HCT116 (cell line): ENCODE measurements at regions not wholly inside any gene's neighbourhood (a gene's known extent, or its start where the extent isn't known, plus 50 kb on each side); places are given as distances from the start of the nearest gene placed in this dataset.

ENCODE experiments used
- ATAC-seq: fragments of 200-7000 bp; cut with Tn5 transposase; 2 replicates; pipeline ENCODE4 v1.9.1; 2020; ENCODE audit warnings: mild to moderate bottlenecking, moderate library complexity
- BruUV-seq: library from RNA; stranded (reverse); fragments of 400-500 nt; replicated peaks from 2 replicates; lab custom pipeline; 2021; lab: Mats Ljungman, UMichigan
- CTCF ChIA-PET: fragments of 300-600 bp; sonication (Branson Sonifier 250); formaldehyde crosslinking; loops from one replicate; lab custom pipeline; 2021; ENCODE audit warnings: antibody characterized with exemption; lab: Charles Lee
- POLR2A ChIA-PET: fragments of 300-600, 350-600 bp; sonication (Branson Sonifier 250); formaldehyde crosslinking; loops from one replicate; lab custom pipeline; 2021; ENCODE audit warnings: antibody characterized with exemption; lab: Charles Lee
- RAD21 ChIA-PET, 2 experiments: fragments of 300-600 bp; sonication (Branson Sonifier 250); formaldehyde crosslinking; loops; one replicate each; lab custom pipeline; 2023; ENCODE audit warnings: low total read pairs in 2 of 2; ENCODE audit not compliant: uncharacterized antibody in 2 of 2, unreplicated experiment in 2 of 2, low non-redundant PET in 1 of 2; lab: Charles Lee
- DNase-seq: peaks from one replicate; pipeline ENCODE4 v3.0.0-alpha.2; 2010; ENCODE audit warnings: low read depth, low spot score
- H2AFZ ChIP-seq: fragments of 200-600 bp; shearing (Covaris generic), sonication (generic); 2 replicates; pipeline ENCODE4 v1.6.1; 2017; ENCODE audit warnings: low read depth, mixed run types, mixed read lengths, antibody characterized with exemption, low read length; ENCODE audit not compliant: poor library complexity, severe bottlenecking
- H3K27ac ChIP-seq: 2 replicates; pipeline ENCODE4 v1.5.1; 2012; ENCODE audit warnings: low read depth, low read length
- H3K27me3 ChIP-seq: fragments of 200-600 bp; sonication (generic); 2 replicates; pipeline ENCODE4 v1.6.1; 2016; ENCODE audit warnings: mixed run types, low read length, mixed read lengths; ENCODE audit not compliant: insufficient read depth
- H3K36me3 ChIP-seq, 2 experiments: fragments of 200-500 bp in 1 of 2; fragments of 200-600 bp in 1 of 2; sonication (Bioruptor generic) in 1 of 2; sonication (generic) in 1 of 2; 2 replicates each; pipeline versions ENCODE4 v1.5.1 to v1.6.1; 2014 to 2016; ENCODE audit warnings: low read length in 2 of 2, inconsistent platforms in 1 of 2, mixed read lengths in 1 of 2, mixed run types in 1 of 2; ENCODE audit not compliant: insufficient read depth in 2 of 2, control insufficient read depth in 1 of 2
- H3K4me1 ChIP-seq, 2 experiments: fragments of 200-600 bp in 1 of 2; sonication (generic) in 1 of 2; 2 replicates each; pipeline versions ENCODE4 v1.5.1 to v1.6.1; 2012 to 2017; ENCODE audit warnings: low read length in 2 of 2, inconsistent platforms in 1 of 2, mild to moderate bottlenecking in 1 of 2, mixed read lengths in 1 of 2, mixed run types in 1 of 2, moderate library complexity in 1 of 2; ENCODE audit not compliant: insufficient read depth in 2 of 2, control insufficient read depth in 1 of 2
- H3K4me2 ChIP-seq: fragments of 200-600 bp; sonication (generic); 2 replicates; pipeline ENCODE4 v1.6.1; 2017; ENCODE audit warnings: mixed run types, low read length, mixed read lengths
- H3K4me3 ChIP-seq, 2 experiments: fragments of 200-600 bp in 1 of 2; sonication (generic) in 1 of 2; replicated peaks in 1 of 2; 2 replicates each; pipeline ENCODE4 v1.5.1; 2011 to 2016; ENCODE audit warnings: low read length in 2 of 2, control low read depth in 1 of 2, low read depth in 1 of 2, mild to moderate bottlenecking in 1 of 2, mixed read lengths in 1 of 2, mixed run types in 1 of 2
- H3K79me2 ChIP-seq: fragments of 200-600 bp; sonication (generic); 2 replicates; pipeline ENCODE4 v1.6.1; 2017; ENCODE audit warnings: mild to moderate bottlenecking, mixed run types, low read length, moderate library complexity, mixed read lengths; ENCODE audit not compliant: insufficient read depth
- H3K9ac ChIP-seq: fragments of 200-600 bp; sonication (generic); 2 replicates; pipeline ENCODE4 v1.6.1; 2016; ENCODE audit warnings: low read length, mixed read lengths
- H3K9me2 ChIP-seq: fragments of 200-600 bp; sonication (generic), shearing (Covaris generic); 2 replicates; pipeline ENCODE4 v1.6.1; 2017; ENCODE audit warnings: mixed run types, mild to moderate bottlenecking, moderate library complexity; ENCODE audit not compliant: insufficient read depth
- H3K9me3 ChIP-seq, 2 experiments: fragments of 200-500 bp in 1 of 2; fragments of 200-600 bp in 1 of 2; sonication (Bioruptor generic) in 1 of 2; sonication (generic) in 1 of 2; 2 replicates each; pipeline ENCODE4 v1.6.1; 2014 to 2017; ENCODE audit warnings: low read length in 2 of 2, mixed read lengths in 2 of 2, inconsistent platforms in 1 of 2, low read depth in 1 of 2, mild to moderate bottlenecking in 1 of 2, mixed run types in 1 of 2, moderate library complexity in 1 of 2; ENCODE audit not compliant: control insufficient read depth in 1 of 2, insufficient read depth in 1 of 2
- H4K20me1 ChIP-seq: fragments of 200-600 bp; sonication (generic), shearing (Covaris generic); 2 replicates; pipeline ENCODE4 v1.6.1; 2017; ENCODE audit warnings: mixed run types, mild to moderate bottlenecking, moderate library complexity; ENCODE audit not compliant: insufficient read depth
- CBX3 ChIP-seq: IDR thresholded peaks from 2 replicates; pipeline ENCODE4 v1.6.1; 2012; ENCODE audit warnings: low read depth
- EZH2phosphoT487 ChIP-seq: fragments of 200-600 bp; IDR thresholded peaks from 2 replicates; pipeline ENCODE4 v1.6.1; 2018; ENCODE audit warnings: antibody characterized with exemption, borderline replicate concordance
- FOSL1 ChIP-seq: IDR thresholded peaks from 2 replicates; pipeline ENCODE4 v1.6.1; 2012; ENCODE audit warnings: low read depth
- JUND ChIP-seq: IDR thresholded peaks from 2 replicates; pipeline ENCODE4 v1.6.1; 2012
- MAX ChIP-seq: IDR thresholded peaks from 2 replicates; pipeline ENCODE4 v1.6.1; 2012
- POLR2A ChIP-seq: IDR thresholded peaks from 2 replicates; pipeline ENCODE4 v1.7.0; 2011; ENCODE audit warnings: borderline replicate concordance; ENCODE audit not compliant: insufficient read depth, insufficient read length; ENCODE audit errors: extremely low read depth
- POLR2AphosphoS5 ChIP-seq: IDR thresholded peaks from 2 replicates; pipeline ENCODE4 v1.6.1; 2011; ENCODE audit warnings: mild to moderate bottlenecking, low read depth, low read length, moderate library complexity
- RAD21 ChIP-seq: IDR thresholded peaks from 2 replicates; pipeline ENCODE4 v1.6.1; 2012; ENCODE audit warnings: low read depth, mild to moderate bottlenecking
- SIN3A ChIP-seq: IDR thresholded peaks from 2 replicates; pipeline ENCODE4 v1.6.1; 2012; ENCODE audit warnings: low read depth
- SP1 ChIP-seq: IDR thresholded peaks from 2 replicates; pipeline ENCODE4 v1.6.1; 2012; ENCODE audit warnings: low read depth
- SRF ChIP-seq: IDR thresholded peaks from 2 replicates; pipeline ENCODE4 v1.6.1; 2012; ENCODE audit warnings: low read depth
- TCF7L2 ChIP-seq: IDR thresholded peaks from 2 replicates; pipeline ENCODE4 v1.7.0; 2011; ENCODE audit warnings: borderline replicate concordance, inconsistent platforms; ENCODE audit not compliant: insufficient read depth, insufficient read length; ENCODE audit errors: extremely low read depth
- YY1 ChIP-seq: IDR thresholded peaks from 2 replicates; pipeline ENCODE4 v1.6.1; 2011; ENCODE audit warnings: low read length, low read depth, moderate library complexity, mild to moderate bottlenecking; ENCODE audit not compliant: insufficient replicate concordance; ENCODE audit errors: extremely low read depth
- ZFX ChIP-seq: fragments of 450-650 bp; IDR thresholded peaks from 2 replicates; pipeline ENCODE4 v1.6.1; 2017
- ZNF274 ChIP-seq: fragments of 200-500 bp; sonication (Bioruptor generic); IDR thresholded peaks from 2 replicates; pipeline ENCODE4 v1.6.1; 2014; ENCODE audit warnings: mild to moderate bottlenecking, low read depth, low read length, inconsistent platforms
- intact Hi-C: fragments of 100-400 bp; cut with micrococcal nuclease; formaldehyde crosslinking; loops from 2 replicates; pipeline ENCODE4 v1.10.0; 2022

- no peak overlapping the region for H3K4me2 ChIP-seq
- no peak for ATAC-seq
- no peak for DNase-seq
- peaks cover 24% of the 10 kb centered on the region; the same call in 1 of the 2 replicates for H3K27me3 ChIP-seq
- H4K20me1 ChIP-seq = no peaks in the 10 kb centered on the region
- H3K79me2 ChIP-seq = no peaks in the 10 kb centered on the region
- no peaks in the 10 kb centered on the region for H3K36me3 ChIP-seq
- CTCF ChIA-PET = no interaction called here
- TF ChIP-seq FOSL1 (no peak), YY1 (no peak), ZFX (no peak), EZH2phosphoT487 (no peak), CBX3 (no peak), ZNF274 (no peak), RAD21 (no peak), POLR2AphosphoS5 (no peak), JUND (no peak), POLR2A (no peak), SRF (no peak), SP1 (no peak), SIN3A (no peak), MAX (no peak), TCF7L2 (no peak)
- TF ChIP-seq, all 23 proteins: peak for 0
- intact Hi-C loops = no loop called here
- ChIA-PET POLR2A (no interaction called here), RAD21 (no interaction called here)
- H3K9me3 ChIP-seq = no peaks in the 10 kb centered on the region
- no TSS peak for BruUV-seq
- H3K4me1 ChIP-seq = no peaks in the 10 kb centered on the region
- H2AFZ ChIP-seq = no peak overlapping the region
- H3K9me2 ChIP-seq = no peaks in the 10 kb centered on the region
- no peak overlapping the region for H3K9ac ChIP-seq
- no peak overlapping the region for H3K4me3 ChIP-seq
- H3K27ac ChIP-seq = no peak overlapping the region
Observed at GRCh38 chr11:59289356-59290181, 69.1 kb upstream of the OR5AN1 start.
